ENCODE measurements at regions not wholly inside any gene's neighbourhood (a gene's known extent, or its start where the extent isn't known, plus 50 kb on each side); places are given as distances from the start of the nearest gene placed in this dataset.

GRCh38 chr7:33842150-33842549 lies 63.2 kb upstream of the BMPER start:
- TF ChIP-seq JUNB (CRISPR knock-in tag; IDR thresholded peaks at IDR 0.05; ENCODE audit: borderline replicate concordance) (no peak), TEF (CRISPR knock-in tag; IDR thresholded peaks at IDR 0.05) (no peak), EZH2 (conservative IDR thresholded peaks at IDR 0.05; ENCODE audit: low read depth, low read length) (no peak), ATF1 (CRISPR knock-in tag; IDR thresholded peaks at IDR 0.05) (no peak), SMC3 (IDR thresholded peaks at IDR 0.05; ENCODE audit: low read length) (no peak), CCAR2 (optimal IDR thresholded peaks at IDR 0.05; ENCODE audit: low read depth, low read length) (no peak), FOXP4 (CRISPR knock-in tag; IDR thresholded peaks at IDR 0.05) (no peak), JUN (CRISPR knock-in tag; IDR thresholded peaks at IDR 0.05) (no peak), ZNF589 (CRISPR knock-in tag; conservative IDR thresholded peaks at IDR 0.05) (no peak), ZNF891 (CRISPR knock-in tag; IDR thresholded peaks at IDR 0.05) (no peak)
- TF ChIP-seq, protein P1, sequence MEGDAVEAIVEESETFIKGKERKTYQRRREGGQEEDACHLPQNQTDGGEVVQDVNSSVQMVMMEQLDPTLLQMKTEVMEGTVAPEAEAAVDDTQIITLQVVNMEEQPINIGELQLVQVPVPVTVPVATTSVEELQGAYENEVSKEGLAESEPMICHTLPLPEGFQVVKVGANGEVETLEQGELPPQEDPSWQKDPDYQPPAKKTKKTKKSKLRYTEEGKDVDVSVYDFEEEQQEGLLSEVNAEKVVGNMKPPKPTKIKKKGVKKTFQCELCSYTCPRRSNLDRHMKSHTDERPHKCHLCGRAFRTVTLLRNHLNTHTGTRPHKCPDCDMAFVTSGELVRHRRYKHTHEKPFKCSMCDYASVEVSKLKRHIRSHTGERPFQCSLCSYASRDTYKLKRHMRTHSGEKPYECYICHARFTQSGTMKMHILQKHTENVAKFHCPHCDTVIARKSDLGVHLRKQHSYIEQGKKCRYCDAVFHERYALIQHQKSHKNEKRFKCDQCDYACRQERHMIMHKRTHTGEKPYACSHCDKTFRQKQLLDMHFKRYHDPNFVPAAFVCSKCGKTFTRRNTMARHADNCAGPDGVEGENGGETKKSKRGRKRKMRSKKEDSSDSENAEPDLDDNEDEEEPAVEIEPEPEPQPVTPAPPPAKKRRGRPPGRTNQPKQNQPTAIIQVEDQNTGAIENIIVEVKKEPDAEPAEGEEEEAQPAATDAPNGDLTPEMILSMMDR (CRISPR knock-in tag; IDR thresholded peaks at IDR 0.05), result no peak

Measured in HepG2 (cell line).